Ovary (tissue), 7 donors: ENCODE measurements at regions not wholly inside any gene's neighbourhood (a gene's known extent, or its start where the extent isn't known, plus 50 kb on each side); places are given as distances from the start of the nearest gene placed in this dataset.
"Not testable (repeated sequence)": the region's sequence is repeated elsewhere in the genome, so short reads cannot be mapped to it uniquely, and the experiment has no call there.

Experiments
- DNase-seq, 5 donors: peaks; one replicate each; pipeline ENCODE4 v3.0.0-alpha.2; 2019 to 2020
- H3K27ac ChIP-seq, 2 donors: fragments of 200-600 bp; one replicate each; pipeline versions ENCODE4 v1.5.1 to v1.8.0; 2019 to 2022
- H3K27me3 ChIP-seq: fragments of 200-600 bp; one replicate; pipeline ENCODE4 v1.8.0; 2022
- H3K36me3 ChIP-seq: fragments of 200-600 bp; sonication (generic); one replicate; pipeline ENCODE4 v1.5.1; 2019
- H3K4me1 ChIP-seq: one replicate; pipeline ENCODE4 v1.8.1; 2013; ENCODE audit warnings: mild to moderate bottlenecking, moderate library complexity; ENCODE audit not compliant: insufficient read depth
- H3K4me3 ChIP-seq: fragments of 200-600 bp; sonication (generic); one replicate; pipeline ENCODE4 v1.5.1; 2017
- H3K9me3 ChIP-seq, 2 donors: fragments of 200-600 bp in 1 of 2; sonication (generic) in 1 of 2; one replicate each; pipeline versions ENCODE4 v1.5.1 to v1.8.1; 2013 to 2019; ENCODE audit warnings: mild to moderate bottlenecking in 1 of 2, moderate library complexity in 1 of 2
- EP300 ChIP-seq: sonication (generic); formaldehyde crosslinking; IDR thresholded peaks from one replicate; pipeline ENCODE4 v1.6.1; 2017; ENCODE audit warnings: antibody characterized with exemption
- POLR2A ChIP-seq: fragments of 450-650 bp; IDR thresholded peaks from one replicate; pipeline ENCODE4 v1.6.1; 2017; ENCODE audit warnings: antibody characterized with exemption, mild to moderate bottlenecking, moderate library complexity
- WGBS, 3 donors: extraction: QIAGEN DNeasy Blood & Tissue Kit in 1 of 3; methylation state at CpG; one replicate each; pipeline versions ENCODE4 v1.1.5 to v1.1.7; 2013 to 2017; 5-methylcytosine and 5-hydroxymethylcytosine counted together
- intact Hi-C, 4 donors: fragments of 100-400 bp; cut with DNase I; formaldehyde crosslinking; loops; one replicate each; pipeline versions ENCODE4 v1.11.0 to v1.15.1; 2022 to 2023
- TF ChIP-seq, protein P1 (sequence below), 3 donors: fragments of 450-650 bp in 2 of 3; fragments of 200-600 bp in 1 of 3; IDR thresholded peaks; one replicate each; pipeline versions ENCODE4 v1.5.1 to v1.8.0; 2016 to 2022; ENCODE audit warnings: antibody characterized with exemption in 3 of 3, mild to moderate bottlenecking in 1 of 3
- donor health status: DM: no; HTN: no; CAD: no; lungs with moderate emphysema.
- donor health status: DM: no; HTN: no; CAD: no.
- donor health status: Bipolar disorder and iron deficiency.
- donor health status: DM: no; HTN: no; CAD: no.
- donor health status: DM: yes; HTN: yes; CAD: no.

DNA sequence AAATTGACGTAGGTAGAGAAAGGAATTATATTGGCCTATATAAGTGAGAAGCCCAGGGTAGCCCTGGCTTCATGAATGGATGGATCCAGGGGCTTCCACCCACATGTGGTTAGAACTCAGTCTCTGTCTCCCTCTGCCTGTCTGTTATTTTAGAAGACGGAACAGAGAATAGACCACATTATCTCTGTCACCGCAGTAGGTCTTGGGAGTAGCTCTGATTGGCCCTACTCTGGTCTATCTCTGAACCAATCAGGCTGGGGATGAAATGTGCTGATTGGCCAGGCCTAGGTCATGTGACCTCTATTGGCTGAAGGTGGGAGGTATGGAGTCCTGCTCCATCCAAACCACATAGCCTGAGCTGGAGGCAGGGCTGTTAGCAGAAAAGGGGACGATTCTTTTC is 143.0 kb upstream of the PRR23C start:
- peaks cover 18% of the 10 kb centered on the region for H3K4me1 ChIP-seq
- H3K36me3 ChIP-seq, result no peaks in the 10 kb centered on the region
- no peaks in the 10 kb centered on the region for H3K27me3 ChIP-seq
- 87 to 92% (median 88%) methylated on average over 4 of the region's 4 CpGs for WGBS, 3 donors
- no peak for DNase-seq
- H3K9me3 ChIP-seq, result no peaks in the 10 kb centered on the region
- intact Hi-C loops, result no loop called here
- H3K27ac ChIP-seq, result peak overlapping the region in 1 of 2 donors; percentile 37
- TF ChIP-seq POLR2A (no peak), EP300 (no peak)
- TF ChIP-seq, protein P1, sequence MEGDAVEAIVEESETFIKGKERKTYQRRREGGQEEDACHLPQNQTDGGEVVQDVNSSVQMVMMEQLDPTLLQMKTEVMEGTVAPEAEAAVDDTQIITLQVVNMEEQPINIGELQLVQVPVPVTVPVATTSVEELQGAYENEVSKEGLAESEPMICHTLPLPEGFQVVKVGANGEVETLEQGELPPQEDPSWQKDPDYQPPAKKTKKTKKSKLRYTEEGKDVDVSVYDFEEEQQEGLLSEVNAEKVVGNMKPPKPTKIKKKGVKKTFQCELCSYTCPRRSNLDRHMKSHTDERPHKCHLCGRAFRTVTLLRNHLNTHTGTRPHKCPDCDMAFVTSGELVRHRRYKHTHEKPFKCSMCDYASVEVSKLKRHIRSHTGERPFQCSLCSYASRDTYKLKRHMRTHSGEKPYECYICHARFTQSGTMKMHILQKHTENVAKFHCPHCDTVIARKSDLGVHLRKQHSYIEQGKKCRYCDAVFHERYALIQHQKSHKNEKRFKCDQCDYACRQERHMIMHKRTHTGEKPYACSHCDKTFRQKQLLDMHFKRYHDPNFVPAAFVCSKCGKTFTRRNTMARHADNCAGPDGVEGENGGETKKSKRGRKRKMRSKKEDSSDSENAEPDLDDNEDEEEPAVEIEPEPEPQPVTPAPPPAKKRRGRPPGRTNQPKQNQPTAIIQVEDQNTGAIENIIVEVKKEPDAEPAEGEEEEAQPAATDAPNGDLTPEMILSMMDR (IDR thresholded peaks at IDR 0.05), result no peak
- no peak overlapping the region for H3K4me3 ChIP-seq

DNA sequence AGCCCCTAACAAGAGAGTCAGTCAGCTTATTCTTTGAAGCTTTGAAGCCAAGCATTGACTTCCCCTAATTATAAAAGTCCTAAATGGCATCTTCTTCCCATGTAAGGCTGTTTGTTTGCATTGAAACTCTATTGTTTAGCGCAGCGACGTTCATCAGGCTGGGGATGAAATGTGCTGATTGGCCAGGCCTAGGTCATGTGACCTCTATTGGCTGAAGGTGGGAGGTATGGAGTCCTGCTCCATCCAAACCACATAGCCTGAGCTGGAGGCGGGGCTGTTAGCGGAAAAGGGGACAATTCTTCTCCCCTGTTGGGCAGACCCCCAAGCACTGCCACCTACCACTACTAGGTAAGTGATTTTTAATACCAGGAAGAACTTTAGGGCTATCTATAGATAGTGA is 145.3 kb upstream of the PRR23C start:
- H3K27ac ChIP-seq, result no peak overlapping the region
- DNase-seq, result no peak
- peaks cover 13% of the 10 kb centered on the region for H3K4me1 ChIP-seq
- H3K4me3 ChIP-seq, result no peak overlapping the region
- intact Hi-C loops, result no loop called here
- no peaks in the 10 kb centered on the region for H3K36me3 ChIP-seq
- no peaks in the 10 kb centered on the region for H3K27me3 ChIP-seq
- 96 to 98% (median 97%) methylated on average over 5 of the region's 5 CpGs for WGBS, 3 donors
- no peaks in the 10 kb centered on the region for H3K9me3 ChIP-seq
- TF ChIP-seq POLR2A, result no peak
- TF ChIP-seq, protein P1 (IDR thresholded peaks at IDR 0.05), result no peak
- no peak for TF ChIP-seq EP300

DNA sequence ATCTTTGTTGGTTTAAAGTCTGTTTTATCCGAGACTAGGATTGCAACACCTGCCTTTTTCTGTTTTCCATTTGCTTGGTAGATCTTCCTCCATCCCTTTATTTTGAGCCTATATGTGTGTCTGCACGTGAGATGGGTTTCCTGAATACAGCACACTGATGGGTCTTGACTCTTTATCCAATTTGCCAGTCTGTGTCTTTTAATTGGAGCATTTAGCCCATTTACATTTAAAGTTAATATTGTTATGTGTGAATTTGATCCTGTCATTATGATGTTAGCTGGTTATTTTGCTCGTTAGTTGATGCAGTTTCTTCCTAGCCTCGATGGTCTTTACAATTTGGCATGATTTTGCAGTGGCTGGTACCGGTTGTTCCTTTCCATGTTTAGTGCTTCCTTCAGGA is 149.4 kb upstream of the MRPS22 start:
- H3K4me3 ChIP-seq, intact Hi-C loops, H3K9me3 ChIP-seq, H3K27me3 ChIP-seq, H3K27ac ChIP-seq, H3K36me3 ChIP-seq, H3K4me1 ChIP-seq, DNase-seq: not testable (repeated sequence)
- 87 to 98% (median 88%) methylated on average over 2 to 3 of the region's 5 CpGs for WGBS, 3 donors

DNA sequence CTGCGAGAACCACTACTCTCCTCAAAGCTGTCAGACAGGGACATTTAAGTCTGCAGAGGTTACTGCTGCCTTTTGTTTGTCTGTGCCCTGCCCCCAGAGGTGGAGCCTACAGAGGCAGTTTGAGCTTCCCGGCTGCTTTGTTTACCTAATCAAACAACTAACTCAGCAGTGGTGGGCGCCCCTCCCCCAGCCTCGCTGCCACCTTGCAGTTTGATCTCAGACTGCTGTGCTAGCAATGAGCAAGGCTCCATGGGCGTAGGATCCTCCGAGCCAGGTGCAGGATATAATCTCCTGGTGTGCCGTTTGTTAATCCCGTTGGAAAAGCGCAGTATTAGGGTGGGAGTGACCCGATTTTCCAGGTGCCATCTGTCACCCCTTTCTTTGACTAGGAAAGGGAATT is 147.7 kb upstream of the MRPS22 start:
- H3K27ac ChIP-seq, intact Hi-C loops, H3K27me3 ChIP-seq, H3K36me3 ChIP-seq, H3K4me1 ChIP-seq, H3K4me3 ChIP-seq, DNase-seq, H3K9me3 ChIP-seq: not testable (repeated sequence)
- WGBS, 3 donors, result 93 to 95% (median 94%) methylated on average over 10 of the region's 10 CpGs

DNA sequence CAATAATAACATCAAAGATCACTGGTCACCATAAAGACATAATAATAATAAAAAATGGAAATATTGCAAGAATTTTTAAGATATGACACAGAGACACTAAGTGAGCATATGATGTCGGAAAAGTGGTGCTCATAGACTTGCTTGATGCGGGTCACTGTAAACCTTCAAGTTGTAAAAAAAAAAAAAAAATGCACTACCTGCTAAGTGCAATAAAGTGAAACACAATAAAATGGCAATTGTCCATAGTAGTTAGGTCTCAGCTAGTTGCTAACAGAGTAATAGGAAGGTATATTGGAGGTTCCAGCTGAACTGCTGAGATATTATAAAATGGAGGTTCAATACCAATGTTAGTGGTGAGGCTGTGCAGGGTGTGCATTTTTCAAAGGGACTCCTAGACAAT is 146.6 kb upstream of the MRPS22 start:
- intact Hi-C loops, result no loop called here
- Histone ChIP-seq H3K36me3 (no peaks in the 10 kb centered on the region), H3K9me3 (no peaks in the 10 kb centered on the region), H3K27me3 (no peaks in the 10 kb centered on the region), H3K27ac (no peak overlapping the region), H3K4me3 (no peak overlapping the region), H3K4me1 (peaks cover 5% of the 10 kb centered on the region)
- DNase-seq, result no peak
- WGBS, 3 donors, result 99% methylated on average over 2 of the region's 2 CpGs
- no peak for TF ChIP-seq EP300
- TF ChIP-seq, protein P1 (IDR thresholded peaks at IDR 0.05), result no peak
- no peak for TF ChIP-seq POLR2A

DNA sequence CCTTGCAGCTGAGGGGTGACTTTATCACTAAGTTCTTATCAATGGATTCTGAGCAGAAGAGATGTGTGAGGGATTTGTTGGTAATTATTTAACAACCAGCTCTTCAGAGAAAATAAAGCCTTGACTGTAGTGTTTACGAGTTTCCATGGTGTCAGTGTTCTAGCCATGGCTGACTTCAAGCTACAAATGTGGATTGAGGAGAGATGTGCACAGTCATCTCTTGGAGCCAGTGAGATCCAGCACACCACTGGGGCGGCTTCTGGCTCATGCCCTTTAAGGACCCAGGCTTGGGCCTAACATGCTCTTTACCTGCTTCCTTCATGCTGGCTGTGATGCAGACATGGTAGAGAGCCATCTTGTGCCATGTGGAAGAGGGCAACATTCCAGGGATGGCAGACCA is 145.6 kb upstream of the MRPS22 start:
- Histone ChIP-seq H3K36me3 (no peaks in the 10 kb centered on the region), H3K4me3 (no peak overlapping the region), H3K4me1 (peaks cover 5% of the 10 kb centered on the region), H3K9me3 (no peaks in the 10 kb centered on the region), H3K27ac (no peak overlapping the region), H3K27me3 (no peaks in the 10 kb centered on the region)
- intact Hi-C loops, result no loop called here
- DNase-seq, result no peak
- TF ChIP-seq EP300 (no peak), POLR2A (no peak)
- TF ChIP-seq, protein P1 (IDR thresholded peaks at IDR 0.05), result no peak
- 96 to 100% (median 98%) methylated on average over 2 of the region's 2 CpGs for WGBS, 3 donors
